Kidney (tissue), 13 donors: ENCODE measurements at regions not wholly inside any gene's neighbourhood (a gene's known extent, or its start where the extent isn't known, plus 50 kb on each side); places are given as distances from the start of the nearest gene placed in this dataset.

Experiments
- DNase-seq, 5 donors: peaks; one replicate each; pipeline ENCODE4 v3.0.0-alpha.2; 2013 to 2020
- FAIRE-seq: peaks from 2 replicates; lab custom pipeline; 2012; peaks lifted over from hg19 to GRCh38; lab: Jason Lieb, UNC
- H3K27ac ChIP-seq, 2 donors: one replicate each; pipeline ENCODE4 v1.7.0; 2013; ENCODE audit warnings: low read depth in 2 of 2, low read length in 2 of 2, inconsistent platforms in 1 of 2
- H3K27me3 ChIP-seq: one replicate; pipeline ENCODE4 v1.7.1; 2013; ENCODE audit warnings: low read length, inconsistent platforms; ENCODE audit not compliant: control insufficient read depth, insufficient read depth
- H3K36me3 ChIP-seq, 3 donors: one replicate each; pipeline versions ENCODE4 v1.7.0 to v1.7.1; 2013; ENCODE audit warnings: low read length in 3 of 3, control low read depth in 1 of 3, inconsistent platforms in 1 of 3; ENCODE audit not compliant: insufficient read depth in 3 of 3, control insufficient read depth in 2 of 3
- H3K4me1 ChIP-seq, 3 donors: one replicate each; pipeline versions ENCODE4 v1.7.0 to v1.7.1; 2013; ENCODE audit warnings: low read length in 3 of 3, inconsistent platforms in 1 of 3, low read depth in 1 of 3; ENCODE audit not compliant: control insufficient read depth in 2 of 3, insufficient read depth in 2 of 3
- H3K4me3 ChIP-seq, 3 donors: one replicate each; pipeline versions ENCODE4 v1.7.0 to v1.8.1; 2013; ENCODE audit warnings: low read length in 3 of 3, control low read depth in 1 of 3, inconsistent platforms in 1 of 3
- H3K9ac ChIP-seq, 3 donors: one replicate each; pipeline versions ENCODE4 v1.7.0 to v1.7.1; 2013; ENCODE audit warnings: low read length in 3 of 3, control low read depth in 1 of 3, inconsistent platforms in 1 of 3
- H3K9me3 ChIP-seq, 3 donors: one replicate each; pipeline versions ENCODE4 v1.7.0 to v1.7.1; 2013; ENCODE audit warnings: low read length in 3 of 3, control low read depth in 1 of 3, inconsistent platforms in 1 of 3; ENCODE audit not compliant: control insufficient read depth in 2 of 3, insufficient read depth in 1 of 3
- CTCF ChIP-seq: IDR thresholded peaks from 3 replicates; pipeline ENCODE4 v1.5.1; 2012; ENCODE audit warnings: mild to moderate bottlenecking, moderate library complexity, borderline replicate concordance; ENCODE audit not compliant: insufficient read depth; ENCODE audit errors: extremely low read depth
- intact Hi-C: fragments of 100-400 bp; cut with DNase I; formaldehyde crosslinking; loops from one replicate; pipeline ENCODE4 v1.11.1; 2022
- donor health status: control.
- donor health status: control.
- donor health status: control.
- donor health status: control.
- donor health status: control.
- donor health status: DM: yes; HTN: yes; CAD: no.
- donor health status: Normal renal cell carcinoma (clear cell type).

- H3K4me1 ChIP-seq = peaks cover 3 to 9% (median 4%) of the 10 kb centered on the region in 3 donors
- no peak overlapping the region for H3K4me3 ChIP-seq
- DNase-seq (peak in 1 of 5 donors; percentile 36), FAIRE-seq (no peak)
- intact Hi-C loops = no loop called here
- no peak overlapping the region for H3K27ac ChIP-seq
- no peaks in the 10 kb centered on the region for H3K36me3 ChIP-seq
- H3K9ac ChIP-seq = no peak overlapping the region
- H3K9me3 ChIP-seq = peaks cover 0 to 5% (median 0%) of the 10 kb centered on the region in 3 donors
- no peaks in the 10 kb centered on the region for H3K27me3 ChIP-seq
- TF ChIP-seq CTCF = no peak
These were observed 574.1 kb upstream of the ID2 start for GRCh38 chr2:8107621-8108378.

- TF ChIP-seq CTCF = no peak
- Histone ChIP-seq H3K9me3 (peaks cover 0 to 5% (median 0%) of the 10 kb centered on the region in 3 donors), H3K27me3 (no peaks in the 10 kb centered on the region), H3K27ac (no peak overlapping the region), H3K36me3 (no peaks in the 10 kb centered on the region), H3K4me3 (no peak overlapping the region), H3K4me1 (no peaks in the 10 kb centered on the region), H3K9ac (no peak overlapping the region)
- FAIRE-seq (no peak), DNase-seq (no peak)
- intact Hi-C loops = no loop called here
These were observed 571.1 kb upstream of the ID2 start for GRCh38 chr2:8110716-8111115.

- no peak overlapping the region for H3K27ac ChIP-seq
- DNase-seq (no peak), FAIRE-seq (no peak)
- H3K9me3 ChIP-seq = peaks cover 0 to 5% (median 0%) of the 10 kb centered on the region in 3 donors
- no peaks in the 10 kb centered on the region for H3K36me3 ChIP-seq
- intact Hi-C loops = no loop called here
- no peaks in the 10 kb centered on the region for H3K27me3 ChIP-seq
- H3K4me1 ChIP-seq = no peaks in the 10 kb centered on the region
- no peak overlapping the region for H3K9ac ChIP-seq
- H3K4me3 ChIP-seq = no peak overlapping the region
- no peak for TF ChIP-seq CTCF
These were observed 570.7 kb upstream of the ID2 start for GRCh38 chr2:8111193-8111592.
